ENCODE measurements at regions not wholly inside any gene's neighbourhood (a gene's known extent, or its start where the extent isn't known, plus 50 kb on each side); places are given as distances from the start of the nearest gene placed in this dataset.

DNA sequence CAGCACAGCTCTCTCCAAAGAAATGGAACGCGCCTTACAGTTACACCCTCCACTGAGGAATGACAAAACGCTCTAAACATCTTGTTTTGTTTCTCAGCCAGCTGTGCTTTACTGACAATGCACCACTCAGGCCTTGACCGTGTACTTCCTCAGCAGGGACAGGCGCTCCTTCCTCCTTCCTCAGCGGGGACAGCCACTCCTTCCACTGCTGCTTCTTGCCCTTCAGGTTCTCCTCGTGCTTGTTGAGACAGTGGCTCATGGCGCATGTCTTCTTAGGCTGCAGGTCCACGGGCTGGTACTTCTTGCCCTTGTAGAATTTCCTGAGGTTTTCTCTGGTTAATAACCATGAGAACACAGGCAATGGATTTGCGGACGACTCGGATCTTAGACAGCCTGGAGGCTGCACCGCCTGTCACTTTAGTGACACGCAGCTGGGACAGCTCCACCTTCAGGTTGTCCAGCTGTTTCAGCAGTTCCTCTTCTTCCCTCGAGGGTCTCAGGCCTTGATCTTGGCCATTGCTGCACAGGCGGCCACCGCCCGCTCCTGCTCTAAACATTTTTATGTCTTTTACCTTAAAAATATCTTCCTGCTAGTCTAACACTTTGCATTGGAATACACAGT is 613.8 kb downstream of the BRD1 start:
- DNase-seq, result no peak

- DNase-seq, result no peak
Observed at GRCh38 chr22:49212466-49212865, 615.2 kb downstream of the BRD1 start.

DNA sequence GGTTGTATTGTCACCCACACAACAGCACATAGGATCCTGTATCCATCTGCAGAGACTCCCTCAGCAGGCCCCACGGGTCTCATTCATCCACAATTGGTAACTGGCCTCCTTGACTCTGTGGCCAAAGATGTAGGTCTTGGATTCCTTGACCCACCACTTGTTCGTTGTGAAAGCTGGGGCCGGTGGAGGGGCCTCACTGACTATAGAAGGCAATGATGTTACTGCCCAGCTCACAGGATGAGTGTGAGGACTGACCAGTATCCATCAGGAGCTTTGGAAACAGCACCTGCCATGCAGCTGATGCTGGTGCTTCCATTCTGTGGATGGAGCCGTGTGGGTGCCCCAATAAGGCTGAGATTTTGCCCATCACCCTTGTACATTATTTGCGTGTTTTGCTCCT is 615.7 kb downstream of the BRD1 start:
- no peak for DNase-seq

DNA sequence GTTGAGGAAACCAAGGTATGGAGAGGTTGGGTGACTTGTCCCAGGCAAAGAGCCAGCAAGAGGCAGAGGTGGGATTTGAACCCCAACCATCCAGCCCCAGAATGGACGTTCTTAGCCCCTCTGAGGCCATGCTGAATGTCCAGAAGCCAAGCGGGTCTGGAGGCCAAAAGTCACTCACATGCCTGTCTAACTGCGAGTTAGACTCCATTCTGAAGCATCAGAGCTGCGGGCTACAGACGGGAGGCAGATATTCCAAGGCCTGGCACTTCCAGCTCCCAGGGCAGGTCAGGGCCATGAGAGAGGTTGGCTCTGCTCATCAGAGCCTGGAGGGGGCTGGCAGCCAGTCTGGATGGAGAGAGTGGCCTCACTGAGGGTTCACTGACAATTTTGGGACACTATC is 616.5 kb downstream of the BRD1 start:
- no peak for DNase-seq

GRCh38 chr22:49210606-49211005 is 617.1 kb downstream of the BRD1 start:
- no peak for DNase-seq

DNA sequence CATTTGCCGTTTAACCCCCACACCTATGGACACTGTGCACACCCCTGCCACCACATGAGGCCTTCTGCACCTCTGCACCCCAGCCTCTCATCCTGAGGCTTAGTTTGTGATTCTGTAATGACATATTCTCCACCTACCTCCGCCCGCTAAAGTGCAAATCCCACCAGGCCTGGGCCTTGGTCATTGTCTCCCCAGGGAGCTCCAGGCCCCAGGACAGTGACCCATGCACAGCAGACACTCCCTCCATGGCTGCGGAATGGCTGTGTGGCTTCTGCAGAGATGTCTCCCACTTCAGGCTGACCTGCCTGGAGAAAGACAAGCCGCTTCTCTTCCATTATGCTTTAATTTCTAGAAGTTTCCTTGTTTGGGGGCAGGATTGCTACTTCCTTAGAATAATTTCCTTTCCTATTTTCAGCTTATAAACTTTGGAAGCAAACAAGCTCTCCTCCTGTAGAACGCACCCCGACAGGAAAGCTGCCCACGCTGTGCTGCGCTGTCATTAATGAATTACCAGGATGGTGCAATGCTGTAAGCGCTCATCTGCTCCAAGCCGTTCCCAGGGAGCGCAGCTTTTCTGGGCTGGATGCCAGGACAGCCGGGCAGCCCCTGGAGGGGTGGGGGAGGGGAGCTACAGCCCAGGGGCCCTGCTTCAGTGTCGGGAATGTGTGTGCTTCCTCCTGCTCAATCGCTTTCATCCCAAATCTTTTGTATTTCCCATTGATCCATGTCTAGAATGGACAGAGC is 618.0 kb downstream of the BRD1 start:
- DNase-seq, result no peak

GRCh38 chr22:49208768-49209252 is 618.9 kb downstream of the BRD1 start:
- DNase-seq, result no peak

DNA sequence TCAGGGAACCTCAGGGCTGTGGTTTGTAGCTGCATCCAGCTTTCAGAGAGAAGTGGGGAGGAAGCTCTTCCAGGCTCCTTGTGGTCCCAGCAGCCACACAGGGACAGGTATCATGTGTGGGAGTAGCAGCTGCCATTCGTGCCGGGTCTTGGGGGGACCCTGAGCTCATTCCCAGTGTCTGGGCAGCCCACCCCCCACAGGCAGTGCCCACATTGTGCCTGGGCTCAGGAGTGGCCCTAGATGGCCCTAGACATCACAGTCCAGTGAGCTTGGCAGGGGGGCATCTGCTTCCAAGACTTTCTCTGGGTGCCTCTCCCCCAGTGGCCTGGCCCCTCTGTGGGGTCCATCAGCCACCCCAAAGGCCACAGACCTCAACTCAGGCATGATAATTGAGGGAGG is 619.7 kb downstream of the BRD1 start:
- no peak for DNase-seq

- DNase-seq, result no peak
Observed at GRCh38 chr22:49207008-49208003, 620.4 kb downstream of the BRD1 start.

DNA sequence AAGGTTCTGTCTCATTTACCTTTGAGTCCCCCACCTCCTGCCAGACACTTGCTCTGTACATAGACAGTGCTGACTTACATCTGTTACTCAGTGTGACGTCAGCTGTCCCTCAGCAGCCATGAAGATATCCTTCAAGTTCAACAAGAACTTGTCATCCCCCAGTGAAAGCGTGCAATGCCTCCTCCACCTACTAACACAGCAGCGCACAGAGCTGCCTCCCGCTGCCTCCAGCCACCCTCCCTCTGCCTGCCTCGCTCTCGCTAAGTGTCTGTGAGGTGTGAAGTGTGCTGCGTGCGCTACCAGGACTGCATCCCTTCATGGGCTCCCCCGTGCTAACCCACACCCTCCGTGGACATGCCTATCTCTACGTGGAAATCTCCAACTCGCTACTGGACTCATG is 621.4 kb downstream of the BRD1 start:
- no peak for DNase-seq

DNA sequence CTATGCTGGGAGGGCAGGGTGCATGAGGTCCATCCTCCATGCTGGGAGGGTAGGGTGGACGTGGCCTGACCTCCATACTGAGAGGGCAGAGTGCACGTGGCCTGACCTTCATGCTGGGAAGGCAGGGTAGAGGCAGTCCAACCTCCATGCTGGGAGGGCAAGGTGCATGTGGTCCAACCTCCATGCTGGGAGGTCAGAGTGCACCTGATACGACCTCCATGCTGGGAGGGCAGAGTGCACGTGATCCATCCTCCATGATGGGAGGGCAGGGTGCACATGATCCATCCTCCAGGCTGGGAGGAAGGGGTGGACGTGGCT is 622.2 kb downstream of the BRD1 start:
- no peak for DNase-seq

DNA sequence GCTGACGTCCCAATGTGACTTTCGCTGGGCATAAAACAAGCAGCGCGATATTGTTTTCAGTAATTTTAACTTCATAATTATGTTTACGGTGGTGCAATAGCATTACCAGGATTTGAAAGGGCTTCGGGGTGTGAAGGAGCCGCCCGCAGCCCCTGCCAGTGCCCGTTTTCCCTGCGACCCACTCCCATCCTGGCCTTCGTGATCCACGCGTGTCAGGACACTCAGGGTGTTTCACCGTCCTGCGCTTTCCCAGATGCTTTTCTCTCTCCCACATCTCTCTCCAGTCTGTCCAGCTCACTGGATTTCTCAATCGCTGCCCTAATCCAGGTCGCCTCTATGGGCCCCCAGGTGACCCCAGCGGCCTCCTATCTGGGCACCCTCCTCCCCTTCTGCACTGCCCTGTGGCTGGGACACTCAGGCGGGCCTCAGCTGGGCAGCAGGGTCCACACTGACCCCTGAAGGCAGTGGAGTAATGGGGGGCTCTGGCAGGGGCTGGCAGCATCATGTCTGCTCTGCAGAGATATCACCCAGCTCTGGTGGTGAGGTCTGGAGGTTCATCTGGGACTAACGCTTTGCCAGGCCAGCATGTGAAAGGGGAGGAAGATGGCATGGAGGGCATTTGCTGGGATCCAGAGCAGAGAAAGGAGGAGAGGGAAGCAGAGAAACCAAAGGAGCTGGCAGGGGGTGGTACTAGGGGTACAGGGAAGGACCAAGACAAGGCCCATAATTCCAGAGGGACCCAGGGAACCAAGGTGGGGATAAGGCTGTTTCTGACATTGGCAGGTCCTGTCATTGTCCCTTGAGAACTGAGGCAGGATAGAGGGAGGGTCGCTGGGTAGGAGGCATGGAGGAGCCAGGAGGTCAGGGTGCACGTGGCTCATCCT is 622.8 kb downstream of the BRD1 start:
- no peak for DNase-seq

DNA sequence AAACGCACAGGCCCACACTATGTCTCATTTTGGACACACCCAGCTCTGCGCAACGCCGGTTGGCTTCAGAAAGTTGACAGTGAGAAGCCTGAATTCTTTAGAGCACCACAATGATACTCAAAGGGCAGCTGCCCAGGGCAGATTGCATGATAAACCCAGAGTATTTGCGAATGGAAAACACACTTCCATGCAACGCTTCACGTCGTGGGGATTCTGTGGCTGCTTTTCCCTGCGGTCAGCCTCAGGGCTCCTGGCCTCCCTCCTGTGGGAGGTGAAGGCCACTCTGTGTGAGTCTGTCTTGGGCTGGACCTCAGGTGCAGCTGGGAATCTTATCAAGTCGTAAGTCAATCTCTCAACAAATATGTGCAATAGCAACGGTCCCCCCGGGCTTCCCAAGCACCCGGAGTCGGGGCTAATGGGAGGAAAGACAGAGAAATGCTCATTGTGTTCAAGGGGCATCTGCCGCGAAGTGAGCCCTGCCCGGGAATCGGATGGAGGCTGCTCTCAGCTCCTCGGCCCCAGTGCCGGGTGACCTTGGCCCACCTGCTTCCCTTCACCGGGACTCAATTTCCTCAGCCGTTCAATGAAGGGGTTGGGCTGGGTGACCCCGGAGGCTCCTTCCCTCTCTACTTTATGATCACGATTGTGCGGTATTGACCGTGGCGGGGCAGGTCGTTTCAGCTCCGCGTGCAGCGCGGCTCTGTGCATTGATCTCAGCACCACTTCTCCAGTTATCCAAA is 623.6 kb downstream of the BRD1 start:
- DNase-seq, result no peak

DNA sequence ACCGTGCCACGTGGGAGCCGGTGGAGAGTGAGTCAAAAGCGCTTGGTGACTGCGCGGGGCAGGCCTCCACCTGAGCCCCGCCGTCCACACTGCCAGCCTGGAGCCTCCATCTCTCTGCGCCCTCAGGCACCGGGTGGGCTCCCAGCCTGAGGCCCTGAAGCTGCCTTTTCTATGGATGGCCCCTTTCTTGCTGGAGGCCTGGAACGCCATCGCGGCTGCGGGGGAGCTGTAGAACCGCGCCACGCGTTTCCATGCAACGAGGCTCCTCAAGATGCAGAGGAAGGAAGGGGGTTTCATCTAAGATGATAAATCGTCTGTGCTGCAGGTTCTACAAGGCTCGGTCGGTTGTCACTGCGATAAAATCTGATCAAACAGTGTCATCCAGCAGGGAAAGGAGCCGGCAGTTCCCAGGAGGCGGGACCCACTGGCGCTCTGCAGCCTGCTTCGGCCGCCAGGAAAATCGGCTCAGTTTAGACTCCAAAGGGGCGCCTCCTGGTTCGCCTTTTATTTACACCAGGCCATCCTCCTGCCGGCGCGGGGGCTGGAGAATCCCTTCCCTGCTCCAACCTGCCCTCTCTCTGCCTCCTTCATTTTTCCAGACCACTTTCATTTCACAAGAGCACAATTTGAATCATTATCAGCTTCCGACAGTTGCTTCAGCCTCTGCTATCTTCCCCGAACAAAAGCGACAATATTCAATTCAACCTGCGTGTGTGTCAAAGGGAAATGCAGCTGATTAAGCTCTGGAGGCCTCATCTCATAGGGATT is 624.4 kb downstream of the BRD1 start:
- DNase-seq, result no peak

- DNase-seq, result no peak
Observed at GRCh38 chr22:49202226-49202625, 625.4 kb downstream of the BRD1 start.

- DNase-seq, result no peak
Observed at GRCh38 chr22:49201046-49201970, 626.4 kb downstream of the BRD1 start.

DNA sequence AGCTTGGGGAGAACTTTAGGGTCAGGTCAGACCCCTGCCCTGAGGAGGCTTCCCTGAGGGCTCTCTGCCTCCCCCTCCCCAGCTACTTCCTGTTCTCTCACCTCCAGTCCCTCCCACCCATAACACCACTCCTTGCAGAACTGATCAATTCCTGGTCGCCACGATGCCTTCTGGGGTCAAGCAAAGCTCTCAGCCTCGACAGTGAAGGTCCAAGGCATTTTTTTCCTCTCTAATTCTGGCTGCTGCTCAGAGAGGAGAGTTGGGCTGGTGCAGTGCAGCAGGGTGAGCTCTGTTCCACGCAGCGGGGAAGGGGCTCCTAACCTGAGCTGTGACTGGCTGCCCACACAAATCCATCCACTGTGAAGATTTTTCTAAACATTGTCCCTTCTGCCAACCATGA is 628.4 kb downstream of the BRD1 start:
- DNase-seq, result no peak

DNA sequence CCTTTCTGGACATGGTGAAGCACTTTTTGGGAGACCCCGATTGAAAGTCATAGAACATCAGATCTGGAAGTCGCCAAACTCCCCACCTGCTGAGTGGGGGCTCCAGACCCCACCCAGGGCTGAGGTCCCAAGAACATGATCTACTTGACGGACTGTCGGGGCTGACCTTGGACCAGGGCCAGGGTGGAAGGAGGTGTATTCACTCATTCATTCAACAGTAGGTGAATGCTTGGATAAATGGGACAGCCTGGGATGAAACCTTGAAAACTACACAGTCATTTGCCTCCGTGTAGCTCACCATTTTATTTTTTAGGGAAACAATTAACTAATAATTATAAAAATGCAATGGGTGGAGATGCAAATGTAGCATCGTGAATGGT is 629.0 kb downstream of the BRD1 start:
- no peak for DNase-seq

- no peak for DNase-seq
Observed at GRCh38 chr22:49197986-49198704, 629.5 kb downstream of the BRD1 start.

Measured in inflammatory macrophage treated with lipopolysaccharide for 4 hours (primary cell).